C1 segment of cervical spinal cord (tissue), 14 donors: ENCODE measurements at regions not wholly inside any gene's neighbourhood (a gene's known extent, or its start where the extent isn't known, plus 50 kb on each side); places are given as distances from the start of the nearest gene placed in this dataset.
"Not testable (repeated sequence)": the region's sequence is repeated elsewhere in the genome, so short reads cannot be mapped to it uniquely, and the experiment has no call there.

Source experiments
- DNase-seq, 14 donors: peaks; one replicate each; lab custom pipeline; 2025; lab: John Stamatoyannopoulos, UW

GRCh38 chrX:118215346-118215745 is 98.7 kb upstream of the KLHL13 start:
- DNase-seq: no peak

DNA sequence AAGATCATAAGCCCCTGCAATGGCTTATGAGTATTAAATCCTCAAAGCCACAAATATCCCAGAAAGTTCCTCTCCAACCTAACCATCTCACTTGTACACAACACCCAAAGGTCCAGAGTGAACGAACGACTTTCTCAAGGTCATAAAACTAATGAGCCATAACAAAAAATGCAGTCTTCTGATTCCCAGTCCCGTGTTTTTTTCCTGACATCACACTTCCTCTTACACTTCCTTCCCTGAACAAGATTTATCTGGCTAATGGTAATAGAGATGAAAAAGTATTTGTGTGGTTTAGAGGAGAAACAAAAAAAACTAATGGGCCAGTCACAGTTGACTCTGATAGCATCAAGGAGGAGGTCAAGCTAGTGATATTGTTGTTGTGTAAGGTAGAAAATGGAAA is 99.5 kb upstream of the KLHL13 start:
- DNase-seq: no peak

DNA sequence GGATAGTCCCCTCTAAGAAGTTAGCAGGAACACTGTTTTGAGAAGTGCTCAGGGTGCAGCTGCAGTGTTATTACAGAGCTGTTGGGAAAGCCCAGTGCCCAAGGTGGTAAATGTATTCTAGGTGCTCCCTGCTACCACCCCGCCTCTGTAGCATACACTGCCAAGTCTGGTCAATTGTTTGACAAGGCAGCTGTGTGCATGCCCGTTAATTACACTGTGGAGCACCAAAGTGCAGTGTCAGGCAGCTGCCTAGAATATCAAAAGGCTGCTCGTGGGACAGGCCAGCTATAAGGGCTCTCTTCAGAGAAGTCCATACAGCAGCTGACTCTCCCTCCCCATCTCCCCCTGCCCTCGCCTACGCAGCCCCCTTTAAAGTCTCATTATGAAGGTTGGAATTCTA is 99.9 kb upstream of the KLHL13 start:
- DNase-seq: no peak

DNA sequence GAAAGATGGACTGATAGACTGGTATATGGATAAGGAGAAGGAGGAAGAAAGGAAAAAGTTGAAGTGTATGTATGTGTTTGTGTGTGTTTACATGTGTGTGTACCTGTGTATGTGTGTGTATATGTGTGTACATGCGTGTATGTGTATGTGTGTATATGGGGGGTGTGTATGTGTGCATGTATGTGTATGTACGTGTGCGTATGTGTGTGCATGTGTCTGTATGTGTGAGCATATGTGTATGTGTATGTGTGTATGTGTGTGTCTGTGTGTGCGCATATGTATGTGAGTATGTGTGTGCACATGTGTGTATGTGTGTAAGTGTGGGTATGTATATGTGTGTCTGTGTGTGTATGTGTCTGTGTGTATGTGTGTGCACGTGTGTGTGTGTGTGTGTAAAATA is 101.5 kb upstream of the KLHL13 start:
- no peak for DNase-seq

GRCh38 chrX:118218940-118219339 is 102.3 kb upstream of the KLHL13 start:
- DNase-seq: no peak

GRCh38 chrX:118219866-118220265 is 103.3 kb upstream of the KLHL13 start:
- DNase-seq: no peak

- DNase-seq: no peak
Measured at GRCh38 chrX:118220509-118220908, 103.9 kb upstream of the KLHL13 start.

GRCh38 chrX:118221270-118221669 is 104.7 kb upstream of the KLHL13 start:
- no peak for DNase-seq

- no peak for DNase-seq
Measured at GRCh38 chrX:118221733-118222132, 105.1 kb upstream of the KLHL13 start.

- DNase-seq: no peak
Measured at GRCh38 chrX:118222421-118222820, 105.8 kb upstream of the KLHL13 start.

DNA sequence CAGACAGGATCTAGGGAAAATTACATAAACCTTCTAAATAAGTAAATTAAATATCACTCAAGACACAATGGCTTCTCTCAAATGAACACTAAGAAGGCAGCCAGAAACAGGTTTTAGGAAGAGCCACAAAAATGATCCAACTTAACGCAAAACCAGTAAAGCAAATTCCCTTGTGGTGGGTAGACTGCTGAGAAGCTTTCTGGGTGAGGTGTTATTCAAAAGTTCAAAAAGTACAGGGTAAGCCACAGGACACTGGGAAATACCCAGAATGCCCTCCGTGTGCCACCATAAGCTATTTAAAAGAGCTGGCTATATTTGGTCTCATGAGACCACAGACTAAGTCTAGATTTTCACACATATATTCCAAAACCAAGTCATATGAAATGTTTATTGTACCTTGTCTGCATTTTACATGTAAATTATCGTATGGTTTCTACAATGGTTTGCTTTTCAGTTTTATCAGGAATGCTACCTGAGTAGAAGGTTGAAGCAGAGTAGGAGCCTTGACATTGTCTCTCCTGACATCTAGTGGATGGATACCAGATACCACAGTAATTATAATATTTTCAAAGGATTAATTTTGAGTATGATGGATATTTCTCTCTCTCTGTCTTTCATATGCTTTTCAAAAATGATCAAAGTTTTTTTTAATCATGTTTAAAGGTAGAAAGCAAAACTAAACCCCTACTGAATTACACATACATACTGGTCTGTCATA is 109.3 kb upstream of the KLHL13 start:
- no peak for DNase-seq

GRCh38 chrX:118228041-118228440 is 111.4 kb upstream of the KLHL13 start:
- no peak for DNase-seq

GRCh38 chrX:118228456-118228855 is 111.8 kb upstream of the KLHL13 start:
- DNase-seq: no peak

- DNase-seq: no peak
Measured at GRCh38 chrX:118231464-118231863, 114.4 kb upstream of the WDR44 start.

DNA sequence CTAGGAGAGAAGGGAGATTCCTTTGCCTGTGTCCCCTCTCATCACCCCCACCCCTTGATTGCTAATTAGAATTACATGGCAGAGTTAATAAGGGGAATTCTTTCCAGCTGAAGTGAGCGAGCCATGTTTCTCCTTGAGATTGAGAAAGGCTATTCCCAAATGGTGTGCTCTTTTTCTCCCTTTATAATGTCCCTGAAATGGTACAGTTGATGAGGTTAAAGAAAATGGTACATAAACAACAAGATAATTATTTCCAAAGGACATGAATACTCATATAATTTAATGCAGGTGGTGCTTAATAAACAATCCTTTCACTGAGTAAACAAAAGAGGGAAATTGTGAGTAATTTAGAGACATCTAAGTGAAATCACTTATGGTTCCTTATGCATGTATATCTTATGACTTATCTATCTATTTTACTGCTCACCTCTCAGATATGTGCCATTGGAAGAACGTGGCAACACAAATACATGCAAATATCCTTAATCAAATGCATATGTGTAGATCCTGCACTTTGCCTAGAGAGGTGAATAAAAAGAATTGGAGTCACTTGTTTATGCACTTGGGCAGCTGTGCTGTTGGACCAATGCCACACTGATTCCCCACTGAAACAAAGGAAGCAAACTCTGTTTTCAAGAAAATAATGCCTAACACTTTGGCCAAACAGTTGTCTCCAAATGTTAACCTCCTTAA is 106.6 kb upstream of the WDR44 start:
- no peak for DNase-seq

GRCh38 chrX:118239913-118240698 is 105.8 kb upstream of the WDR44 start:
- no peak for DNase-seq

DNA sequence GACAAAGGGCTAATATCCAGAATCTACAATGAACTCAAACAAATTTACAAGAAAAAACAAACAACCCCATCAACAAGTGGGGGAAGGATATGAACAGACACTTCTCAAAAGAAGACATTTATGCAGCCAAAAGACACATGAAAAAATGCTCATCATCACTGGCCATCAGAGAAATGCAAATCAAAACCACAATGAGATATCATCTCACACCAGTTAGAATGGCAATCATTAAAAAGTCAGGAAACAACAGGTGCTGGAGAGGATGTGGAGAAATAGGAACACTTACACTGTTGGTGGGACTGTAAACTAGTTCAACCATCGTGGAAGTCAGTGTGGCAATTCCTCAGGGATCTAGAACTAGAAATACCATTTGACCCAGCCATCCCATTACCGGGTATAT is 98.9 kb upstream of the WDR44 start:
- DNase-seq: not testable (repeated sequence)

- DNase-seq: peak in 1 of 14 donors; percentile 8
Measured at GRCh38 chrX:118249146-118249545, 96.8 kb upstream of the WDR44 start.

DNA sequence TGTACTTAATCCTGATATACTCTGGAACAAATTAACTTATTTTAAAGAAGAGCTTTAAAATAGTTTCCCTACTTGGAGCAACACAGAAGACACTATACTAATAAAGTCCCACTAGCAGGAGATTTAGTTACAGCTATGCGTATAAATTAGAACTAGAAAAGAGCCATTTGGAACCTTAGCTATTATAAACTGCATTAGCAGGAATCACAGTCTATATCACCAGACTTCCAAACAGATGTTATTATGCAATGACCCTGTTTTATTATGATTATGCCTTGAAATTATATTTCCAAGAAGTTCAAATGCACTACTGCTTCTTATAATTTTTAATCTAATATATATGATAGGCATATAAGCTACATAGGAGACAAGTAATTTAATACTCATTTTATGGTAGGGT is 95.5 kb upstream of the WDR44 start:
- no peak for DNase-seq

- no peak for DNase-seq
Measured at GRCh38 chrX:118251271-118251670, 94.6 kb upstream of the WDR44 start.

GRCh38 chrX:118252967-118253366 is 92.9 kb upstream of the WDR44 start:
- DNase-seq: no peak

- DNase-seq: peak in 4 of 14 donors; percentile 0 to 1 (median 0)
Measured at GRCh38 chrX:118254611-118255010, 91.3 kb upstream of the WDR44 start.

DNA sequence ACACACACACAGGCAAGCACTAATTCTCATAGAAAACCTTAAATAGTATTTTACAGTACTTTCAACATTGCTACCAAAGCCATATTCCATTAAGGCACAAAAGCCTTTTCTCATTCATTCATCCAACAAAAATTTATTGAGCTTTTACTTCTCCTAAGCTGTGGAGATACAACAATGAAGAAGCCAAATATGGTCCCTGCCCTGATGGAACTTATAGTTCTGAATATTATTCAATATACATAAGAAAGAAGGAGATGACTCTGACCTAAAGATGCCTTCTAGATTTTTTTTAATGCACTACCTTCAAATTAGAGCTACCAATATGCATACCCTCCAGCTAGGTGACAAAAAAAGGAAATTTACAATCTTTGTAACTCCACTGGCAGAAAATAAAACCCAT is 90.0 kb upstream of the WDR44 start:
- DNase-seq: no peak
